ENCODE measurements at regions not wholly inside any gene's neighbourhood (a gene's known extent, or its start where the extent isn't known, plus 50 kb on each side); places are given as distances from the start of the nearest gene placed in this dataset.

- DNase-seq = no peak
These were observed 423.8 kb downstream of the KLF5 start for GRCh38 chr13:73482556-73482955.

GRCh38 chr13:73481886-73482445 is 423.2 kb downstream of the KLF5 start:
- no peak for DNase-seq

GRCh38 chr13:73480779-73481559 is 422.2 kb downstream of the KLF5 start:
- DNase-seq = no peak

- DNase-seq = no peak
These were observed 421.1 kb downstream of the KLF5 start for GRCh38 chr13:73479856-73480255.

GRCh38 chr13:73479351-73479750 is 420.5 kb downstream of the KLF5 start:
- DNase-seq = no peak

- no peak for DNase-seq
These were observed 418.6 kb downstream of the KLF5 start for GRCh38 chr13:73477441-73477840.

- DNase-seq = no peak
These were observed 414.2 kb downstream of the KLF5 start for GRCh38 chr13:73473016-73473415.

GRCh38 chr13:73467125-73467524 is 408.3 kb downstream of the KLF5 start:
- no peak for DNase-seq

- DNase-seq = no peak
These were observed 407.8 kb downstream of the KLF5 start for GRCh38 chr13:73466561-73466960.

- DNase-seq = no peak
These were observed 406.8 kb downstream of the KLF5 start for GRCh38 chr13:73465617-73465971.

GRCh38 chr13:73464758-73465616 is 406.2 kb downstream of the KLF5 start:
- DNase-seq = no peak

GRCh38 chr13:73462241-73462640 is 403.4 kb downstream of the KLF5 start:
- no peak for DNase-seq

GRCh38 chr13:73451221-73452029 is 392.6 kb downstream of the KLF5 start:
- no peak for DNase-seq

GRCh38 chr13:73450583-73450982 is 391.8 kb downstream of the KLF5 start:
- no peak for DNase-seq

GRCh38 chr13:73449252-73449651 is 390.4 kb downstream of the KLF5 start:
- no peak for DNase-seq

- no peak for DNase-seq
These were observed 381.6 kb downstream of the KLF5 start for GRCh38 chr13:73440296-73440895.

GRCh38 chr13:73433890-73434289 is 375.1 kb downstream of the KLF5 start:
- DNase-seq = no peak

- DNase-seq = no peak
These were observed 374.7 kb downstream of the KLF5 start for GRCh38 chr13:73433458-73433857.

GRCh38 chr13:73429701-73430100 is 370.9 kb downstream of the KLF5 start:
- no peak for DNase-seq

GRCh38 chr13:73428706-73429105 is 369.9 kb downstream of the KLF5 start:
- DNase-seq = no peak

- no peak for DNase-seq
These were observed 369.3 kb downstream of the KLF5 start for GRCh38 chr13:73428137-73428536.

GRCh38 chr13:73422973-73423372 is 364.2 kb downstream of the KLF5 start:
- no peak for DNase-seq

Measured in NCI-H2029 treated with DMSO at 0.1 percent for 48 hours (cell line).